ENCODE measurements at regions not wholly inside any gene's neighbourhood (a gene's known extent, or its start where the extent isn't known, plus 50 kb on each side); places are given as distances from the start of the nearest gene placed in this dataset.

DNA sequence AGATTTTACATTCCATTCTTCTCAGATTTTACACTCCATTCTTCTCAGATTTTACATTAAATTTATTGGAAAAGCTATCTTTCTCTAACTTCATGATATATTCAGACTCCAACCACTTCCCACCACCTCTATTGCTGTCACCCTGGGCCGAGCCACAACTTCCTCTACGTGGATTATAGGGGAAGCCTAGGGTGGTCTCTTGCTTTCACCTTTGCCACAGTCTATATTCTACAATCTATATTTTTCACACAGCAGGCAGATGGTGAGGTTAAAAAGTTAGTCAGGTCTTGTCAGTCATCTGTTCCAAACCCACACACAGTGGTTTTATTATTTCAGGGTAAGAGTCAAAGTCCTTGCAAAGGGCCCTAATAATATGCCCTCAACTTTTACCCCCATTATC is 370.8 kb upstream of the SUCLG2 start:
- H2AFZ ChIP-seq (ENCODE audit: insufficient read depth, low read depth, low read length, poor library complexity, severe bottlenecking): no peak overlapping the region
- no peak overlapping the region for H3K4me3 ChIP-seq (replicated peaks in 1 of 3; ENCODE audit: low read depth in 2 of 3, low read length in 3 of 3)
- Mint-ChIP-seq H3K4me1 (no peaks in the 10 kb centered on the region), H3K9me3 (peaks cover 0 to 3% (median 0%) of the 10 kb centered on the region in 7 donors), H3K36me3 (no peaks in the 10 kb centered on the region), H3K27me3 (ENCODE audit: low read depth in 3 of 3) (peaks cover 0 to 4% (median 1%) of the 10 kb centered on the region in 3 donors), H3K4me3 (no peak overlapping the region), H3K27ac (no peak overlapping the region)
- H3K36me3 ChIP-seq (replicated peaks in 1 of 2; ENCODE audit: control insufficient read depth in 1 of 2, insufficient read depth in 2 of 2, low read length in 2 of 2): no peaks in the 10 kb centered on the region
- no peak overlapping the region for H3K9ac ChIP-seq (ENCODE audit: insufficient read depth, low read length, poor library complexity, severe bottlenecking)
- intact Hi-C loops (cut with micrococcal nuclease): no loop called here
- H3K27me3 ChIP-seq (ENCODE audit: control insufficient read depth in 2 of 2, insufficient read depth in 2 of 2, low read length in 2 of 2): no peaks in the 10 kb centered on the region
- no peaks in the 10 kb centered on the region for H4K20me1 ChIP-seq (ENCODE audit: insufficient read depth, low read length)
- no peak overlapping the region for H3K4me2 ChIP-seq (replicated peaks; ENCODE audit: extremely low read depth, low read length, poor library complexity, severe bottlenecking)
- no CpG with 5 or more reads among the region's 2 CpGs for WGBS (ENCODE audit: insufficient coverage)
- H3K27ac ChIP-seq (ENCODE audit: low read depth in 1 of 2, low read length in 2 of 2): no peak overlapping the region
- TF ChIP-seq, protein P1, sequence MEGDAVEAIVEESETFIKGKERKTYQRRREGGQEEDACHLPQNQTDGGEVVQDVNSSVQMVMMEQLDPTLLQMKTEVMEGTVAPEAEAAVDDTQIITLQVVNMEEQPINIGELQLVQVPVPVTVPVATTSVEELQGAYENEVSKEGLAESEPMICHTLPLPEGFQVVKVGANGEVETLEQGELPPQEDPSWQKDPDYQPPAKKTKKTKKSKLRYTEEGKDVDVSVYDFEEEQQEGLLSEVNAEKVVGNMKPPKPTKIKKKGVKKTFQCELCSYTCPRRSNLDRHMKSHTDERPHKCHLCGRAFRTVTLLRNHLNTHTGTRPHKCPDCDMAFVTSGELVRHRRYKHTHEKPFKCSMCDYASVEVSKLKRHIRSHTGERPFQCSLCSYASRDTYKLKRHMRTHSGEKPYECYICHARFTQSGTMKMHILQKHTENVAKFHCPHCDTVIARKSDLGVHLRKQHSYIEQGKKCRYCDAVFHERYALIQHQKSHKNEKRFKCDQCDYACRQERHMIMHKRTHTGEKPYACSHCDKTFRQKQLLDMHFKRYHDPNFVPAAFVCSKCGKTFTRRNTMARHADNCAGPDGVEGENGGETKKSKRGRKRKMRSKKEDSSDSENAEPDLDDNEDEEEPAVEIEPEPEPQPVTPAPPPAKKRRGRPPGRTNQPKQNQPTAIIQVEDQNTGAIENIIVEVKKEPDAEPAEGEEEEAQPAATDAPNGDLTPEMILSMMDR (IDR thresholded peaks at IDR 0.05): no peak
- no peak for DNase-seq
- no peaks in the 10 kb centered on the region for H3K9me3 ChIP-seq (replicated peaks in 1 of 2; ENCODE audit: control insufficient read depth in 1 of 2, insufficient read depth in 1 of 2, low read length in 2 of 2)
- H3K4me1 ChIP-seq (ENCODE audit: control insufficient read depth in 1 of 2, insufficient read depth in 2 of 2, low read length in 2 of 2): no peaks in the 10 kb centered on the region
- H3K79me2 ChIP-seq (ENCODE audit: insufficient read depth, low read length): no peaks in the 10 kb centered on the region

DNA sequence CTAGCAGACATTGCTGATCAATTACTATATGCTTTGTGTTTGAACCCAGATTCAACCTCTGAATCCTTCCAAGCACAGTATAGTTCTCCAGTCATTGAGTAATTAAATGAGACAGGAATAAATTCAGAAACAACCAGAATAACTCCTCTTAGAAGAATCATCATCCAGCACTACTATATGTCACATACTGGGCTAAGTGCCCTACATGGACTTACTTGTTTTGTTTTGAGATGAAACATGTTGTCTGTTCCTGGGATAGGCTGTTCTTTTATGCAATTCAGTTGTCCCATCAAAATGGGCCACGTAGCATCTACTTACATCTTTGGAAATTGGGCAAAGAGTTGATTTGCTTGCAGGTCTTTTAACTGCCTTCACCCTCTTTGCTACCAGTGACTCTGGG is 365.5 kb upstream of the SUCLG2 start:
- no peaks in the 10 kb centered on the region for H3K36me3 ChIP-seq (replicated peaks in 1 of 2; ENCODE audit: control insufficient read depth in 1 of 2, insufficient read depth in 2 of 2, low read length in 2 of 2)
- H2AFZ ChIP-seq (ENCODE audit: insufficient read depth, low read depth, low read length, poor library complexity, severe bottlenecking): no peak overlapping the region
- TF ChIP-seq, protein P1 (IDR thresholded peaks at IDR 0.05): no peak
- H3K79me2 ChIP-seq (ENCODE audit: insufficient read depth, low read length): no peaks in the 10 kb centered on the region
- H3K27me3 ChIP-seq (ENCODE audit: control insufficient read depth in 2 of 2, insufficient read depth in 2 of 2, low read length in 2 of 2): no peaks in the 10 kb centered on the region
- no peak overlapping the region for H3K4me3 Mint-ChIP-seq
- no CpG with 5 or more reads among the region's 1 CpG for WGBS (ENCODE audit: insufficient coverage)
- no peak overlapping the region for H3K4me3 ChIP-seq (replicated peaks in 1 of 3; ENCODE audit: low read depth in 2 of 3, low read length in 3 of 3)
- no peaks in the 10 kb centered on the region for H3K27me3 Mint-ChIP-seq (ENCODE audit: low read depth in 3 of 3)
- no peaks in the 10 kb centered on the region for H3K9me3 Mint-ChIP-seq
- no peaks in the 10 kb centered on the region for H3K36me3 Mint-ChIP-seq
- no peak overlapping the region for H3K4me2 ChIP-seq (replicated peaks; ENCODE audit: extremely low read depth, low read length, poor library complexity, severe bottlenecking)
- H4K20me1 ChIP-seq (ENCODE audit: insufficient read depth, low read length): no peaks in the 10 kb centered on the region
- no peaks in the 10 kb centered on the region for H3K9me3 ChIP-seq (replicated peaks in 1 of 2; ENCODE audit: control insufficient read depth in 1 of 2, insufficient read depth in 1 of 2, low read length in 2 of 2)
- no peaks in the 10 kb centered on the region for H3K4me1 Mint-ChIP-seq
- no peaks in the 10 kb centered on the region for H3K4me1 ChIP-seq (ENCODE audit: control insufficient read depth in 1 of 2, insufficient read depth in 2 of 2, low read length in 2 of 2)
- H3K27ac Mint-ChIP-seq: no peak overlapping the region
- DNase-seq: no peak
- intact Hi-C loops (cut with micrococcal nuclease): no loop called here
- no peak overlapping the region for H3K27ac ChIP-seq (ENCODE audit: low read depth in 1 of 2, low read length in 2 of 2)
- H3K9ac ChIP-seq (ENCODE audit: insufficient read depth, low read length, poor library complexity, severe bottlenecking): no peak overlapping the region
